Mammary epithelial cell (primary cell): ENCODE measurements at regions not wholly inside any gene's neighbourhood (a gene's known extent, or its start where the extent isn't known, plus 50 kb on each side); places are given as distances from the start of the nearest gene placed in this dataset.

Source experiments
- CTCF ChIP-seq, 2 donors: IDR thresholded peaks in 1 of 2; conservative IDR thresholded peaks in 1 of 2; 2 replicates each; pipeline ENCODE4 v1.5.1; 2011 to 2012; ENCODE audit warnings: inconsistent platforms in 2 of 2, low read length in 2 of 2, mild to moderate bottlenecking in 2 of 2, control low read depth in 1 of 2, low read depth in 1 of 2; ENCODE audit not compliant: insufficient read depth in 1 of 2; ENCODE audit errors: extremely low read depth in 1 of 2
- EZH2 ChIP-seq: IDR thresholded peaks from 2 replicates; pipeline ENCODE4 v1.6.1; 2012; ENCODE audit warnings: low read length, inconsistent platforms, borderline replicate concordance

DNA sequence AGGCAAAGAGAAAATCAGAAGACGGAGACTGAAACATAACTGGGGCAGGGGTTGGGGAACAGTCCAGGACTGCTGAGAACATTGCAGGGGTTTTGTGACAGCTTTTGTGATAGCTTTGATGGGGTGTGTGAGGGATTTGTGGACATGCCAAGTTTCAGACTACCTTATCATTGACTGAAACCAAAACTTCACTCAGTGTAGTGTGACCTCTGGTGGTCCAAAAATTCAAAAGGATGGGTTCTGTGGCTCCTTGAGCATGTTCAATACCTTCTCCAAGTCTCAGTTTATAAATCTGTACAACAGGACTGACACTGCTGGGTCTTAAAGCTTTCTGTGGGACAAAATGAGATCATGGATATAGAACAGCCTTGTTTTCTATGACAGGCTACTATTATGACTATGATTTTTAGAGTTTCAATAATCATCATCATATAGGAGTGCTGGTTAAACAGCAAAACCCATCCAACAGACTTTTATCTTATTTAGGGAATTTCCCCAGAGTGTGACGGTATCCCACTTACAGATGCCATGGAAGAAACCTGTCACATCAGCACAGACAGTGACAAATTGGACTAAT lies 259.2 kb upstream of the SLC14A2 start:
- TF ChIP-seq CTCF (conservative IDR thresholded peaks at IDR 0.05 in 1 of 2, IDR thresholded peaks at IDR 0.05 in 1 of 2; ENCODE audit: extremely low read depth in 1 of 2, insufficient read depth in 1 of 2, low read depth in 1 of 2, low read length in 2 of 2) (no peak), EZH2 (no peak)
